Trophoblast cell (in vitro differentiated cells and primary cell): ENCODE measurements at regions not wholly inside any gene's neighbourhood (a gene's known extent, or its start where the extent isn't known, plus 50 kb on each side); places are given as distances from the start of the nearest gene placed in this dataset.

Source experiments
- DNase-seq, 2 donors: peaks; one replicate each; pipeline ENCODE4 v3.0.0-alpha.2; 2016
- H2AFZ ChIP-seq: 2 replicates; pipeline ENCODE4 v1.6.1; 2013; ENCODE audit warnings: low read length, moderate library complexity, mild to moderate bottlenecking; ENCODE audit not compliant: insufficient read depth, poor library complexity
- H2AK5ac ChIP-seq: 2 replicates; pipeline ENCODE4 v1.6.1; 2013; ENCODE audit warnings: mild to moderate bottlenecking, low read length
- H2BK120ac ChIP-seq: 2 replicates; pipeline ENCODE4 v1.6.1; 2013; ENCODE audit warnings: low read length, mild to moderate bottlenecking, moderate library complexity; ENCODE audit not compliant: insufficient read depth, poor library complexity
- H2BK12ac ChIP-seq: 2 replicates; pipeline ENCODE4 v1.6.1; 2013; ENCODE audit warnings: mild to moderate bottlenecking, low read length, moderate library complexity
- H2BK5ac ChIP-seq: 2 replicates; pipeline ENCODE4 v1.6.1; 2013; ENCODE audit warnings: low read length, low read depth, moderate library complexity, mild to moderate bottlenecking; ENCODE audit not compliant: poor library complexity
- H3K14ac ChIP-seq: 2 replicates; pipeline ENCODE4 v1.6.1; 2013; ENCODE audit warnings: mild to moderate bottlenecking, low read length
- H3K18ac ChIP-seq: 2 replicates; pipeline ENCODE4 v1.6.1; 2013; ENCODE audit warnings: mild to moderate bottlenecking, low read length
- H3K23ac ChIP-seq: 2 replicates; pipeline ENCODE4 v1.6.1; 2013; ENCODE audit warnings: low read length
- H3K27ac ChIP-seq: 2 replicates; pipeline ENCODE4 v1.5.1; 2013; ENCODE audit warnings: low read depth, mild to moderate bottlenecking, inconsistent platforms, low read length, moderate library complexity
- H3K27me3 ChIP-seq: 2 replicates; pipeline ENCODE4 v1.6.1; 2013; ENCODE audit warnings: inconsistent platforms, mild to moderate bottlenecking, low read length, moderate library complexity; ENCODE audit not compliant: insufficient read depth
- H3K36me3 ChIP-seq, 2 experiments: 1 replicate in 1 of 2; 2 replicates in 1 of 2; pipeline ENCODE4 v1.6.1; 2013; ENCODE audit warnings: low read length in 2 of 2, mild to moderate bottlenecking in 2 of 2, moderate library complexity in 1 of 2; ENCODE audit not compliant: insufficient read depth in 2 of 2, control insufficient read depth in 1 of 2
- H3K4ac ChIP-seq: 2 replicates; pipeline ENCODE4 v1.6.1; 2013; ENCODE audit warnings: low read depth, mild to moderate bottlenecking, low read length, moderate library complexity
- H3K4me1 ChIP-seq, 2 experiments: 1 replicate in 1 of 2; 2 replicates in 1 of 2; pipeline ENCODE4 v1.6.1; 2013; ENCODE audit warnings: low read length in 2 of 2, mild to moderate bottlenecking in 2 of 2, moderate library complexity in 1 of 2; ENCODE audit not compliant: insufficient read depth in 2 of 2, control insufficient read depth in 1 of 2
- H3K4me2 ChIP-seq: 2 replicates; pipeline ENCODE4 v1.6.1; 2013; ENCODE audit warnings: inconsistent platforms, mild to moderate bottlenecking, low read length, moderate library complexity
- H3K4me3 ChIP-seq: 2 replicates; pipeline ENCODE4 v1.5.1; 2013; ENCODE audit warnings: mild to moderate bottlenecking, low read depth, low read length, inconsistent platforms
- H3K79me1 ChIP-seq: one replicate; pipeline ENCODE4 v1.6.1; 2013; ENCODE audit warnings: low read length
- H3K79me2 ChIP-seq: 2 replicates; pipeline ENCODE4 v1.6.1; 2013; ENCODE audit warnings: low read length, mild to moderate bottlenecking; ENCODE audit not compliant: control insufficient read depth, insufficient read depth, poor library complexity
- H3K9ac ChIP-seq: 2 replicates; pipeline ENCODE4 v1.6.1; 2013; ENCODE audit warnings: mild to moderate bottlenecking, low read length
- H3K9me3 ChIP-seq: 2 replicates; pipeline ENCODE4 v1.6.1; 2013; ENCODE audit warnings: low read depth, mild to moderate bottlenecking, control low read depth, inconsistent platforms, low read length; ENCODE audit not compliant: insufficient read depth
- H4K12ac ChIP-seq: 2 replicates; pipeline ENCODE4 v1.6.1; 2013; ENCODE audit warnings: low read depth, mild to moderate bottlenecking, low read length, moderate library complexity
- H4K8ac ChIP-seq: 2 replicates; pipeline ENCODE4 v1.6.1; 2013; ENCODE audit warnings: low read depth, mild to moderate bottlenecking, low read length, moderate library complexity
- H4K91ac ChIP-seq: one replicate; pipeline ENCODE4 v1.6.1; 2013; ENCODE audit warnings: low read depth, mild to moderate bottlenecking, low read length, moderate library complexity
- WGBS: extraction: QIAGEN DNeasy Blood & Tissue Kit; methylation state at CpG from one replicate; pipeline ENCODE4 v1.1.7; 2013; ENCODE audit warnings: missing lambda C conversion rate; ENCODE audit not compliant: insufficient read length, insufficient coverage; ENCODE audit errors: extremely low coverage; 5-methylcytosine and 5-hydroxymethylcytosine counted together

DNA sequence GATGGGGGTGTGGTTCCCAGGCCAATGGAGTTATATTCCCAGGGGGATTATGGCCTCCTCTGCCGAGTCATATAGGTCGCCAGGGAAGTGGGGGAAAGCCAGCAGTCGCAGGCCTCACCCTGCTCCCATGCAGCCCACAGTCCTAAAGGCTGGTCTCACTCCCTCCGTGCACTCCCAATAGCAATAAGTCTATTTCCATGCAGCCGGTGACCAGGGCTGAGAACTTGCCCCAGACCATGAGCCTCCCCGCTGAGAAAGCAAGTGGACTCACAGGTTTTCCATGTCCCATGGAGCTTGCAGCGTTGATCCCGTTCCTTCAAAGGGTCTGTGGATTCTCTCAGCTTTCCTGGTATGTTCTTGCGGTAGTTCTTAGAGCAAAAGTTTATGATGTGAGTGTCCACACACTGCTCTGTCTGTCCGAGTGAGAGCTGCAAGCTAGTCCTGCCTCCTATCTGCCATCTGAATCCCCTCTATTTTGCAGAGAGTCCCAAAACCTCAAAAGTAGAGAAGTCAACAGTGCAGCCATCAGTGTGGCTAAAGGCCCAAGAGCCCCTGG is 81.7 kb upstream of the TMPRSS2 start:
- H3K9me3 ChIP-seq: peaks cover 1% of the 10 kb centered on the region
- H3K79me1 ChIP-seq: no peaks in the 10 kb centered on the region
- no peaks in the 10 kb centered on the region for H3K27me3 ChIP-seq
- H3K14ac ChIP-seq: no peak overlapping the region
- H3K18ac ChIP-seq: no peak overlapping the region
- no peak overlapping the region for H4K12ac ChIP-seq
- no peak overlapping the region for H3K9ac ChIP-seq
- no peak overlapping the region for H2BK120ac ChIP-seq
- H4K8ac ChIP-seq: no peak overlapping the region
- H3K79me2 ChIP-seq: no peaks in the 10 kb centered on the region
- H3K4me1 ChIP-seq: no peaks in the 10 kb centered on the region
- no peaks in the 10 kb centered on the region for H3K36me3 ChIP-seq
- WGBS: no CpG with 5 or more reads among the region's 10 CpGs
- no peak overlapping the region for H3K27ac ChIP-seq
- no peak for DNase-seq
- no peak overlapping the region for H2BK5ac ChIP-seq
- H2AK5ac ChIP-seq: no peak overlapping the region
- no peak overlapping the region for H3K4me2 ChIP-seq
- H3K23ac ChIP-seq: no peak overlapping the region
- no peak overlapping the region for H2AFZ ChIP-seq
- no peak overlapping the region for H2BK12ac ChIP-seq
- no peak overlapping the region for H4K91ac ChIP-seq
- no peak overlapping the region for H3K4me3 ChIP-seq
- no peak overlapping the region for H3K4ac ChIP-seq

DNA sequence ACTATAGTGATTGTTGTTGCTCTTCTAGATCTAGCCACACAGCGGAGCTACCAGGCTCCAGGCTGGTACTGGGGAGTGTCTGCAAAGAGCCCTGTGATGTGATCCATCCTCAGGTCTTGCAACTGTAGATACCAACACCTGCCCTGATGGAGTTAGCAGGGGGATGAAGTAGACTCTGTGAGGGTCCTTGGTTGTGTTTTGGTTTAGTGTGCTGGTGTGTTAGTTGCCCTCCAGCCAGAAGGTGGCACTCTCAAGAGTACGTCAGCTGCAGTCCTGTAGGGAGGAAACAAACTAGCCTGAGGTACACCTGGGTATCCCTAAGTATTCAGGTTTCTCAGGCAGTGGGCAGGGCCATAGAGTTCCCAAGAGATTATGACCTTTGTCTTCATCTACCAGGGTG is 81.2 kb upstream of the TMPRSS2 start:
- H2BK120ac ChIP-seq: no peak overlapping the region
- no peak overlapping the region for H3K4me3 ChIP-seq
- H3K18ac ChIP-seq: no peak overlapping the region
- no peaks in the 10 kb centered on the region for H3K79me1 ChIP-seq
- H3K4ac ChIP-seq: no peak overlapping the region
- H4K91ac ChIP-seq: no peak overlapping the region
- DNase-seq: no peak
- no peak overlapping the region for H3K9ac ChIP-seq
- H3K27ac ChIP-seq: no peak overlapping the region
- H3K27me3 ChIP-seq: no peaks in the 10 kb centered on the region
- no peak overlapping the region for H3K23ac ChIP-seq
- H2BK5ac ChIP-seq: no peak overlapping the region
- no CpG with 5 or more reads among the region's 2 CpGs for WGBS
- peaks cover 6% of the 10 kb centered on the region for H3K9me3 ChIP-seq
- H3K4me1 ChIP-seq: no peaks in the 10 kb centered on the region
- H4K12ac ChIP-seq: no peak overlapping the region
- H4K8ac ChIP-seq: no peak overlapping the region
- no peak overlapping the region for H2AFZ ChIP-seq
- no peaks in the 10 kb centered on the region for H3K79me2 ChIP-seq
- H2AK5ac ChIP-seq: no peak overlapping the region
- no peaks in the 10 kb centered on the region for H3K36me3 ChIP-seq
- H3K4me2 ChIP-seq: no peak overlapping the region
- H3K14ac ChIP-seq: no peak overlapping the region
- H2BK12ac ChIP-seq: no peak overlapping the region

DNA sequence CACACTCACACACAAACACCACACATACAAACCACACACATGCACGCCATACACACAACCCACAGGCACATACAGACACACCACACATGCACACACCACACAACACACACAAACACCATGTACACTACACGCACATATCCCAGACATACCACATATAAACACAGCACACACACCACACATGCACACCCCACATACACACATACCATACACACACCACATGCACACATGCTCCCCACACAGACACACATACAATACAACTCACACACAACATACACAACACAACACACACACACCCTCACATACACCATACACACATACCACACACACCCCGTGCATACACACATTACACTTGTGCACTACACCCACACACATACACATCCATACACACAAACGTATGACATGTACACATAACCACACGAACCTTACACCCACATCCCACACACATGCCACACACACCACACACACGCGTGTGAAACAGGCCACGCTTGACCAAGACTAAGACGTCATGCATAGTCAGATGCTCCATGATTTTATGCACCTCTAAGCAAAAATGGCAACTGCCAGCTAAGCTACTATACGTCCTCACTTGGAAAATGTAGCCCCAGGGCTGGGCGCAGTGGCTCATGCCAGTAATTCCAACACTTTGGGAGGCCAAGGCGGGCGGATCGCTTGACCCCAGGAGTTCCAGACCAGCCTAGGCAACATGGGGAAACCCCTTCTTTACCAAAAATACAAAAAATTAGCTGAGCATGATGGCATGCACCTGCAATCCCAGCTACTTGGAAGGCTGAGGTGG is 77.4 kb upstream of the TMPRSS2 start:
- Histone ChIP-seq H3K36me3 (no peaks in the 10 kb centered on the region), H2BK12ac (no peak overlapping the region), H2BK120ac (no peak overlapping the region), H2BK5ac (no peak overlapping the region), H3K4me2 (no peak overlapping the region), H3K27me3 (no peaks in the 10 kb centered on the region), H3K23ac (peak overlapping the region; percentile 93), H2AK5ac (no peak overlapping the region), H4K91ac (no peak overlapping the region), H2AFZ (no peak overlapping the region), H3K4ac (no peak overlapping the region), H3K27ac (no peak overlapping the region), H3K4me1 (no peaks in the 10 kb centered on the region), H3K9me3 (peaks cover 7% of the 10 kb centered on the region), H3K79me2 (no peaks in the 10 kb centered on the region), H3K9ac (no peak overlapping the region), H3K79me1 (no peaks in the 10 kb centered on the region), H3K14ac (no peak overlapping the region), H4K8ac (no peak overlapping the region), H3K4me3 (peak overlapping the region; percentile 10), H4K12ac (no peak overlapping the region), H3K18ac (no peak overlapping the region)
- peak; percentile 84 to 89 for DNase-seq
- 100% methylated on average over 1 of the region's 14 CpGs for WGBS

DNA sequence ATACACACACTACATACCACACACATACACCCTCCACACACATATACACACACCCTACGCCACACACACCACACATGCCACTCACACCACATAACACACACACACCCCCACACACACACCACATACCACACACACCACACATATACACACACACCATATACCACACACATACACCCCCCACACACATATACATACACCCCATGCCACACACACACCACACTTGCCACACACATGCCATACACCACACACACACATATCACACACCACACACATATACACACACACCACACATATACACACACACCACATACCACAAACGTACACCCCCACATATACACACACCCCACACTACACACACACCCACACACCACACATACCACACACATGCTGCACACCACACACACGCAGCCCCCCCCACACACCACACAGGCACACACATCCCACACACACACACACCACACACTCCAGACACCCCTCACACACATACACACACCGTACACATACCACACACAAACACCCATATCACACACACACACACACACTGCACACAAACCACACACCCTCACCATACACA is 76.7 kb upstream of the TMPRSS2 start:
- Histone ChIP-seq H3K4me1 (no peaks in the 10 kb centered on the region), H3K4me3 (peak overlapping the region; percentile 10), H3K14ac (no peak overlapping the region), H3K27ac (no peak overlapping the region), H3K4ac (no peak overlapping the region), H3K9me3 (peaks cover 7% of the 10 kb centered on the region), H3K79me1 (no peaks in the 10 kb centered on the region), H3K36me3 (no peaks in the 10 kb centered on the region), H3K9ac (no peak overlapping the region), H2BK12ac (no peak overlapping the region), H3K23ac (peak overlapping the region; percentile 93), H3K18ac (no peak overlapping the region), H3K79me2 (no peaks in the 10 kb centered on the region), H4K91ac (no peak overlapping the region), H2BK5ac (no peak overlapping the region), H3K4me2 (no peak overlapping the region), H3K27me3 (no peaks in the 10 kb centered on the region), H2BK120ac (no peak overlapping the region), H2AK5ac (no peak overlapping the region), H4K12ac (no peak overlapping the region), H2AFZ (no peak overlapping the region), H4K8ac (no peak overlapping the region)
- 100% methylated on average over 3 of the region's 4 CpGs for WGBS
- DNase-seq: no peak
